B cell (primary cell): ENCODE measurements at regions not wholly inside any gene's neighbourhood (a gene's known extent, or its start where the extent isn't known, plus 50 kb on each side); places are given as distances from the start of the nearest gene placed in this dataset.

Source experiments
- EZH2 ChIP-seq: IDR thresholded peaks from 2 replicates; pipeline ENCODE4 v1.6.1; 2012; ENCODE audit warnings: borderline replicate concordance, low read depth, mild to moderate bottlenecking, moderate library complexity, low read length; ENCODE audit not compliant: insufficient read depth, poor library complexity, severe bottlenecking
- TF ChIP-seq, protein P1 (sequence below): fragments of 200-600 bp; IDR thresholded peaks from one replicate; pipeline ENCODE4 v1.8.0; 2022; ENCODE audit warnings: antibody characterized with exemption, mild to moderate bottlenecking

GRCh38 chr4:115453416-115453815, 340.0 kb upstream of the NDST4 start:
- TF ChIP-seq, protein P1, sequence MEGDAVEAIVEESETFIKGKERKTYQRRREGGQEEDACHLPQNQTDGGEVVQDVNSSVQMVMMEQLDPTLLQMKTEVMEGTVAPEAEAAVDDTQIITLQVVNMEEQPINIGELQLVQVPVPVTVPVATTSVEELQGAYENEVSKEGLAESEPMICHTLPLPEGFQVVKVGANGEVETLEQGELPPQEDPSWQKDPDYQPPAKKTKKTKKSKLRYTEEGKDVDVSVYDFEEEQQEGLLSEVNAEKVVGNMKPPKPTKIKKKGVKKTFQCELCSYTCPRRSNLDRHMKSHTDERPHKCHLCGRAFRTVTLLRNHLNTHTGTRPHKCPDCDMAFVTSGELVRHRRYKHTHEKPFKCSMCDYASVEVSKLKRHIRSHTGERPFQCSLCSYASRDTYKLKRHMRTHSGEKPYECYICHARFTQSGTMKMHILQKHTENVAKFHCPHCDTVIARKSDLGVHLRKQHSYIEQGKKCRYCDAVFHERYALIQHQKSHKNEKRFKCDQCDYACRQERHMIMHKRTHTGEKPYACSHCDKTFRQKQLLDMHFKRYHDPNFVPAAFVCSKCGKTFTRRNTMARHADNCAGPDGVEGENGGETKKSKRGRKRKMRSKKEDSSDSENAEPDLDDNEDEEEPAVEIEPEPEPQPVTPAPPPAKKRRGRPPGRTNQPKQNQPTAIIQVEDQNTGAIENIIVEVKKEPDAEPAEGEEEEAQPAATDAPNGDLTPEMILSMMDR = no peak
- no peak for TF ChIP-seq EZH2
